ENCODE measurements at regions not wholly inside any gene's neighbourhood (a gene's known extent, or its start where the extent isn't known, plus 50 kb on each side); places are given as distances from the start of the nearest gene placed in this dataset.
"Not testable (repeated sequence)": the region's sequence is repeated elsewhere in the genome, so short reads cannot be mapped to it uniquely, and the experiment has no call there.

DNA sequence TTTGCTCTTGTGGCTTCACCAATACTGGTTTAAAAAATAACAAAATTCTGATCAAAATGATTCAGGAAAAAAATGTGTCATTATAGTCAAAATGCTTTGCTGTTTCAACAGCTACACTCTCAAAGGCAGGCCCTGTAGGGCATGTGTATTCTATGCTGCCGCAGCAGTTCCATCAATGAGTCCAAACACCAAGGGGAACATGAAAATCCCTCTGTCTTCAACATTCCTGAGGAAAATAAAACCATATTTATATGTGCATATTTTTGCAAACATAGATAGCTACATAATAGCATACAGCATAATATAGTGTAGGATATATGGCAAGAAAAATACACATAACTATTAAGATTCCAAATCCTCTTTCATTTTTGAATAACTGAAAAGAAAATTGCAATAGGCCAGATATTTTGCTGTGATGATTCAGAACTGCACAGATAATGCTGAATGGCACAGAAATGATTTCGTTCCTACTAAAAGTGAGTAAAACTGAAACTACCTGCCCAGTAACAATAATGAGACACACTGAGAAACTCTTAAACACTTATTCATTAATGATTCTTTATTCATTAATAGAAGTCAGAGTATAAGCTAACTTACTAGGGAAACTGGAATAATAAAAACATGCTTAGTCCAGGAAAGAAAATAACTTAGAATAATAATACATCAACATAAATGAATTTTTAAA, 343.8 kb downstream of the SUCLG1 start:
- H3K36me3 ChIP-seq (ENCODE audit: insufficient read depth, low read length): no peaks in the 10 kb centered on the region
- no peak overlapping the region for H2AFZ ChIP-seq (ENCODE audit: low read length)
- no peaks in the 10 kb centered on the region for H3K27me3 ChIP-seq (ENCODE audit: insufficient read depth, low read length, poor library complexity, severe bottlenecking)
- H3K4me3 ChIP-seq (ENCODE audit: low read length, poor library complexity, severe bottlenecking): no peak overlapping the region
- H3K9ac ChIP-seq (ENCODE audit: low read depth, low read length, poor library complexity, severe bottlenecking): no peak overlapping the region
- TF ChIP-seq, protein P1, sequence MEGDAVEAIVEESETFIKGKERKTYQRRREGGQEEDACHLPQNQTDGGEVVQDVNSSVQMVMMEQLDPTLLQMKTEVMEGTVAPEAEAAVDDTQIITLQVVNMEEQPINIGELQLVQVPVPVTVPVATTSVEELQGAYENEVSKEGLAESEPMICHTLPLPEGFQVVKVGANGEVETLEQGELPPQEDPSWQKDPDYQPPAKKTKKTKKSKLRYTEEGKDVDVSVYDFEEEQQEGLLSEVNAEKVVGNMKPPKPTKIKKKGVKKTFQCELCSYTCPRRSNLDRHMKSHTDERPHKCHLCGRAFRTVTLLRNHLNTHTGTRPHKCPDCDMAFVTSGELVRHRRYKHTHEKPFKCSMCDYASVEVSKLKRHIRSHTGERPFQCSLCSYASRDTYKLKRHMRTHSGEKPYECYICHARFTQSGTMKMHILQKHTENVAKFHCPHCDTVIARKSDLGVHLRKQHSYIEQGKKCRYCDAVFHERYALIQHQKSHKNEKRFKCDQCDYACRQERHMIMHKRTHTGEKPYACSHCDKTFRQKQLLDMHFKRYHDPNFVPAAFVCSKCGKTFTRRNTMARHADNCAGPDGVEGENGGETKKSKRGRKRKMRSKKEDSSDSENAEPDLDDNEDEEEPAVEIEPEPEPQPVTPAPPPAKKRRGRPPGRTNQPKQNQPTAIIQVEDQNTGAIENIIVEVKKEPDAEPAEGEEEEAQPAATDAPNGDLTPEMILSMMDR (conservative IDR thresholded peaks at IDR 0.05; ENCODE audit: low read length): no peak
- TF ChIP-seq EZH2phosphoT487 (IDR thresholded peaks at IDR 0.05; ENCODE audit: borderline replicate concordance): no peak
- H3F3A ChIP-seq (ENCODE audit: low read depth): no peaks in the 10 kb centered on the region
- no peaks in the 10 kb centered on the region for H4K20me1 ChIP-seq (ENCODE audit: insufficient read depth, low read length, poor library complexity, severe bottlenecking)
- no peaks in the 10 kb centered on the region for H3K79me2 ChIP-seq (ENCODE audit: insufficient read depth, low read length)
- no peak overlapping the region for H3K4me2 ChIP-seq (ENCODE audit: low read depth, low read length, poor library complexity, severe bottlenecking)
- H3K4me1 ChIP-seq (ENCODE audit: insufficient read depth, low read length, poor library complexity, severe bottlenecking): no peaks in the 10 kb centered on the region
- no peaks in the 10 kb centered on the region for H3K9me3 ChIP-seq (ENCODE audit: insufficient read depth, low read depth, low read length)
- no peaks in the 10 kb centered on the region for H3K9me2 ChIP-seq (replicated peaks; ENCODE audit: low read depth, low read length)

DNA sequence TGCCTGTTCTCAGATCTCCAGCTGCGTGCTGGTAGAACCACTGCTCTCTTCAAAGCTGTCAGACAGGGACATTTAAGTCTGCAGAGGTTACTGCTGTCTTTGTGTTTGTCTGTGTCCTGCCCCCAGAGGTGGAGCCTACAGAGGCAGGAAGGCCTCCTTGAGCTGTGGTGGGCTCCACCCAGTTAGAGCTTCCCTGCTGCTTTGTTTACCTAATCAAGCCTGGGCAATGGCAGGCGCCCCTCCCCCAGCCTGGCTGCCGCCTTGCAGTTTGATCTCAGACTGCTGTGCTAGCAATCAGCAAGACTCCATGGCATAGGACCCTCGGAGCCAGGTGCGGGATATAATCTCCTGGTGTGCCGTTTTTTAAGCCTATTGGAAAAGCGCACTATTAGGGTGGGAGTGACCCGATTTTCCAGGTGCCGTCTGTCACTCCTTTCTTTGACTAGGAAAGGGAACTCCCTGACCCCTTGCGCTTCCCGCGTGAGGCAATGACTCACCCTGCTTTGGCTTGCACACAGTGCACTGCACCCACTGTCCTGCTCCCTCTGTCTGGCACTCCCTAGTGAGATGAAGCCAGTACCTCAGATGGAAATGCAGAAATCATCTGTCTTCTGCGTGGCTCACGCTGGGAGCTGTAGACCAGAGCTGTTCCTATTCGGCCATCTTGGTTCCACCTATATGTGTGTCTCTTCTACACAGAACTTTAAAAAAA, 355.1 kb downstream of the SUCLG1 start:
- not testable (repeated sequence) for H3K9me3 ChIP-seq (ENCODE audit: insufficient read depth, low read depth, low read length); H2AFZ ChIP-seq (ENCODE audit: low read length); H3K27me3 ChIP-seq (ENCODE audit: insufficient read depth, low read length, poor library complexity, severe bottlenecking); H3K9ac ChIP-seq (ENCODE audit: low read depth, low read length, poor library complexity, severe bottlenecking); H3K79me2 ChIP-seq (ENCODE audit: insufficient read depth, low read length); H3F3A ChIP-seq (ENCODE audit: low read depth); H4K20me1 ChIP-seq (ENCODE audit: insufficient read depth, low read length, poor library complexity, severe bottlenecking); H3K9me2 ChIP-seq (replicated peaks; ENCODE audit: low read depth, low read length); H3K4me3 ChIP-seq (ENCODE audit: low read length, poor library complexity, severe bottlenecking); H3K4me1 ChIP-seq (ENCODE audit: insufficient read depth, low read length, poor library complexity, severe bottlenecking); H3K36me3 ChIP-seq (ENCODE audit: insufficient read depth, low read length); H3K4me2 ChIP-seq (ENCODE audit: low read depth, low read length, poor library complexity, severe bottlenecking)

DNA sequence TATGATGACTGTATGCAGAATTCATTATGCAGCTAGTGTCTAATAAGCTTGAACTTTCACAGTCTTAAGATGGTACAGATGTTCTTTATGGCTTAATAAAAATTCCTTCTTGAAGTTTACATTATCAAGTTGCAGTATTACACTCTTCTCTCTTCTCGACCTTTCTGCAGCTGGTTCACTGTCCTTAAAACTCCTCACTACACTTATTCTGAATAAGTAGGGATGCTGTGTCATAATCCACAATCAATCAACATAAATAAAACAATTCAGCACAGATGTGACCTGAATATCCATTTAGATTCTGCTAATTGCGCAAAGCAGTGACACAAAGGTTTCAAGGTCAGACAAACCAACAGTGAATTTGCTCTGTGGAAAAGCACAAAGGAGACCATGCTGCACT, 356.8 kb downstream of the SUCLG1 start:
- no peaks in the 10 kb centered on the region for H3K27me3 ChIP-seq (ENCODE audit: insufficient read depth, low read length, poor library complexity, severe bottlenecking)
- no peak overlapping the region for H2AFZ ChIP-seq (ENCODE audit: low read length)
- TF ChIP-seq, protein P1 (conservative IDR thresholded peaks at IDR 0.05; ENCODE audit: low read length): no peak
- TF ChIP-seq EZH2phosphoT487 (IDR thresholded peaks at IDR 0.05; ENCODE audit: borderline replicate concordance): no peak
- no peaks in the 10 kb centered on the region for H3K36me3 ChIP-seq (ENCODE audit: insufficient read depth, low read length)
- H3K4me3 ChIP-seq (ENCODE audit: low read length, poor library complexity, severe bottlenecking): no peak overlapping the region
- H3K4me2 ChIP-seq (ENCODE audit: low read depth, low read length, poor library complexity, severe bottlenecking): no peak overlapping the region
- H3K4me1 ChIP-seq (ENCODE audit: insufficient read depth, low read length, poor library complexity, severe bottlenecking): no peaks in the 10 kb centered on the region
- H3F3A ChIP-seq (ENCODE audit: low read depth): no peaks in the 10 kb centered on the region
- H4K20me1 ChIP-seq (ENCODE audit: insufficient read depth, low read length, poor library complexity, severe bottlenecking): no peaks in the 10 kb centered on the region
- no peaks in the 10 kb centered on the region for H3K9me3 ChIP-seq (ENCODE audit: insufficient read depth, low read depth, low read length)
- H3K9me2 ChIP-seq (replicated peaks; ENCODE audit: low read depth, low read length): no peaks in the 10 kb centered on the region
- no peaks in the 10 kb centered on the region for H3K79me2 ChIP-seq (ENCODE audit: insufficient read depth, low read length)
- H3K9ac ChIP-seq (ENCODE audit: low read depth, low read length, poor library complexity, severe bottlenecking): no peak overlapping the region

All from Loucy (cell line).